IMR-90 (cell line): ENCODE measurements at regions not wholly inside any gene's neighbourhood (a gene's known extent, or its start where the extent isn't known, plus 50 kb on each side); places are given as distances from the start of the nearest gene placed in this dataset.

Experiments
- ATAC-seq: fragments of 200-7000 bp; cut with Tn5 transposase; 2 replicates; pipeline ENCODE4 v1.9.1; 2020; ENCODE audit warnings: low read depth, mild to moderate bottlenecking, moderate library complexity
- BruUV-seq: library from RNA; stranded (reverse); fragments of 400-500 nt; replicated peaks from 2 replicates; lab custom pipeline; 2021; lab: Mats Ljungman, UMichigan
- CTCF ChIA-PET: fragments of 300-600 bp; formaldehyde crosslinking; extraction: SDS; loops from one replicate; lab custom pipeline; 2021; ENCODE audit warnings: antibody characterized with exemption; lab: Yijun Ruan, JAX
- POLR2A ChIA-PET: fragments of 300-600 bp; sonication (Branson Sonifier 250); formaldehyde crosslinking; loops from one replicate; lab custom pipeline; 2022; ENCODE audit warnings: antibody characterized with exemption; ENCODE audit not compliant: unreplicated experiment; lab: Charles Lee
- DNase-seq: peaks from one replicate; pipeline ENCODE4 v3.0.0; 2013
- H2AFZ ChIP-seq: replicated peaks from 2 replicates; pipeline ENCODE3; 2013; ENCODE audit warnings: low read length, mild to moderate bottlenecking; ENCODE audit not compliant: poor library complexity
- H2AK5ac ChIP-seq: 2 replicates; pipeline ENCODE4 v1.6.1; 2013; ENCODE audit warnings: low read depth, low read length, inconsistent platforms
- H2AK9ac ChIP-seq: replicated peaks from 2 replicates; pipeline ENCODE3; 2013; ENCODE audit warnings: mild to moderate bottlenecking, low read depth, low read length, moderate library complexity; ENCODE audit not compliant: poor library complexity
- H2BK120ac ChIP-seq: 2 replicates; pipeline ENCODE4 v1.6.1; 2013; ENCODE audit warnings: low read depth, low read length, inconsistent platforms
- H2BK15ac ChIP-seq: 3 replicates; pipeline ENCODE4 v1.6.1; 2013; ENCODE audit warnings: low read depth, low read length, inconsistent platforms
- H2BK20ac ChIP-seq: 2 replicates; pipeline ENCODE4 v1.6.1; 2013; ENCODE audit warnings: low read depth, mild to moderate bottlenecking, inconsistent platforms, low read length, moderate library complexity
- H2BK5ac ChIP-seq: 2 replicates; pipeline ENCODE4 v1.6.1; 2013; ENCODE audit warnings: mild to moderate bottlenecking, low read depth, low read length, inconsistent platforms; ENCODE audit not compliant: poor library complexity, severe bottlenecking
- H3K14ac ChIP-seq: replicated peaks from 2 replicates; pipeline ENCODE4 v1.6.1; 2013; ENCODE audit warnings: low read depth, low read length, inconsistent platforms
- H3K18ac ChIP-seq: 2 replicates; pipeline ENCODE4 v1.6.1; 2013; ENCODE audit warnings: low read depth, low read length, control low read depth
- H3K23ac ChIP-seq: 2 replicates; pipeline ENCODE4 v1.6.1; 2013; ENCODE audit warnings: low read depth, low read length, inconsistent platforms
- H3K27ac ChIP-seq: 2 replicates; pipeline ENCODE4 v1.5.1; 2013; ENCODE audit warnings: mild to moderate bottlenecking, control low read depth, low read length; ENCODE audit not compliant: insufficient read depth
- H3K27me3 ChIP-seq: 2 replicates; pipeline ENCODE4 v1.6.1; 2013; ENCODE audit warnings: low read length; ENCODE audit not compliant: control insufficient read depth, insufficient read depth
- H3K36me3 ChIP-seq: 2 replicates; pipeline ENCODE4 v1.6.1; 2013; ENCODE audit warnings: low read length, mixed read lengths; ENCODE audit not compliant: control insufficient read depth, insufficient read depth
- H3K4ac ChIP-seq: 2 replicates; pipeline ENCODE4 v1.6.1; 2013; ENCODE audit warnings: low read depth, low read length, inconsistent platforms
- H3K4me1 ChIP-seq: 2 replicates; pipeline ENCODE4 v1.6.1; 2013; ENCODE audit warnings: low read length, mixed read lengths; ENCODE audit not compliant: control insufficient read depth, insufficient read depth
- H3K4me2 ChIP-seq: 2 replicates; pipeline ENCODE4 v1.6.1; 2013; ENCODE audit warnings: low read depth, mild to moderate bottlenecking, control low read depth, low read length, moderate library complexity
- H3K4me3 ChIP-seq: 2 replicates; pipeline ENCODE4 v1.5.1; 2013; ENCODE audit warnings: low read depth, mild to moderate bottlenecking, control low read depth, low read length, moderate library complexity; ENCODE audit not compliant: insufficient read depth
- H3K56ac ChIP-seq: 2 replicates; pipeline ENCODE4 v1.6.1; 2013; ENCODE audit warnings: low read length, inconsistent platforms; ENCODE audit not compliant: insufficient read depth; ENCODE audit errors: extremely low read depth
- H3K79me1 ChIP-seq, 2 experiments: 2 replicates each; pipeline ENCODE4 v1.6.1; 2013; ENCODE audit warnings: low read length in 2 of 2, inconsistent platforms in 1 of 2, low read depth in 1 of 2
- H3K9ac ChIP-seq: 2 replicates; pipeline ENCODE4 v1.6.1; 2013; ENCODE audit warnings: low read depth, low read length, control low read depth
- H3K9me1 ChIP-seq: 2 replicates; pipeline ENCODE4 v1.6.1; 2013; ENCODE audit warnings: low read length, inconsistent platforms; ENCODE audit not compliant: insufficient read depth
- H3K9me3 ChIP-seq: 2 replicates; pipeline ENCODE4 v1.6.1; 2013; ENCODE audit warnings: low read length; ENCODE audit not compliant: control insufficient read depth, insufficient read depth
- H4K20me1 ChIP-seq: 2 replicates; pipeline ENCODE4 v1.6.1; 2013; ENCODE audit warnings: low read length, inconsistent platforms; ENCODE audit not compliant: insufficient read depth
- H4K5ac ChIP-seq: 2 replicates; pipeline ENCODE4 v1.6.1; 2013; ENCODE audit warnings: mild to moderate bottlenecking, low read depth, low read length, control low read depth
- H4K8ac ChIP-seq, 2 experiments: 2 replicates each; pipeline ENCODE4 v1.6.1; 2013; ENCODE audit warnings: low read depth in 2 of 2, low read length in 2 of 2, control low read depth in 1 of 2, inconsistent platforms in 1 of 2
- H4K91ac ChIP-seq: 2 replicates; pipeline ENCODE4 v1.6.1; 2013; ENCODE audit warnings: low read depth, low read length, inconsistent platforms; ENCODE audit not compliant: insufficient read depth
- BHLHE40 ChIP-seq: fragments of 150-350 bp; IDR thresholded peaks from 2 replicates; pipeline ENCODE4 v1.6.1; 2016; ENCODE audit warnings: mild to moderate bottlenecking, low read depth, low read length
- CEBPB ChIP-seq: IDR thresholded peaks from 2 replicates; pipeline ENCODE4 v1.6.1; 2012; ENCODE audit warnings: low read depth, low read length, improper control_type of control experiment
- CHD1 ChIP-seq: IDR thresholded peaks from 2 replicates; pipeline ENCODE4 v1.6.1; 2012; ENCODE audit warnings: low read depth, low read length, improper control_type of control experiment
- CTCF ChIP-seq: conservative IDR thresholded peaks from 2 replicates; pipeline ENCODE4 v1.5.1; 2012; ENCODE audit warnings: mild to moderate bottlenecking, low read depth, low read length, improper control_type of control experiment
- ELK1 ChIP-seq: fragments of 150-350 bp; IDR thresholded peaks from 2 replicates; pipeline ENCODE4 v1.6.1; 2016; ENCODE audit warnings: low read depth, mild to moderate bottlenecking, low read length, moderate library complexity, borderline replicate concordance
- FOS ChIP-seq: fragments of 150-350 bp; IDR thresholded peaks from 2 replicates; pipeline ENCODE4 v1.6.1; 2016; ENCODE audit warnings: low read depth, low read length
- MAFK ChIP-seq: IDR thresholded peaks from 2 replicates; pipeline ENCODE4 v1.6.1; 2012; ENCODE audit warnings: low read depth, low read length, improper control_type of control experiment
- MAZ ChIP-seq: IDR thresholded peaks from 2 replicates; pipeline ENCODE4 v1.6.1; 2012; ENCODE audit warnings: low read depth, mild to moderate bottlenecking, low read length, improper control_type of control experiment, moderate library complexity, borderline replicate concordance
- MXI1 ChIP-seq: IDR thresholded peaks from 2 replicates; pipeline ENCODE4 v1.6.1; 2012; ENCODE audit warnings: low read depth, mild to moderate bottlenecking, low read length, moderate library complexity, borderline replicate concordance
- NFE2L2 ChIP-seq: fragments of 150-350 bp; IDR thresholded peaks from 2 replicates; pipeline ENCODE4 v1.6.1; 2016; ENCODE audit warnings: low read depth, mild to moderate bottlenecking, low read length
- POLR2A ChIP-seq: IDR thresholded peaks from 2 replicates; pipeline ENCODE4 v1.6.1; 2012; ENCODE audit warnings: mild to moderate bottlenecking, low read depth, low read length
- RAD21 ChIP-seq: IDR thresholded peaks from 2 replicates; pipeline ENCODE4 v1.6.1; 2012; ENCODE audit warnings: low read length, improper control_type of control experiment
- RCOR1 ChIP-seq: IDR thresholded peaks from 2 replicates; pipeline ENCODE4 v1.6.1; 2012; ENCODE audit warnings: mild to moderate bottlenecking, low read length, improper control_type of control experiment; ENCODE audit not compliant: insufficient replicate concordance
- RFX5 ChIP-seq: IDR thresholded peaks from 2 replicates; pipeline ENCODE4 v1.8.0; 2012; ENCODE audit warnings: low read depth, mild to moderate bottlenecking, low read length, moderate library complexity
- SMC3 ChIP-seq: fragments of 150-350 bp; IDR thresholded peaks from 2 replicates; pipeline ENCODE4 v1.6.1; 2016; ENCODE audit warnings: low read depth, mild to moderate bottlenecking, antibody characterized with exemption, low read length, moderate library complexity
- USF2 ChIP-seq: fragments of 150-350 bp; IDR thresholded peaks from 2 replicates; pipeline ENCODE4 v1.6.1; 2017; ENCODE audit warnings: mild to moderate bottlenecking, antibody characterized with exemption, low read length, low read depth
- WGBS, 2 experiments: methylation state at CpG; one replicate each; pipeline versions ENCODE4 v1.1.5 to v1.1.7; 2013; ENCODE audit warnings: missing lambda C conversion rate in 2 of 2; ENCODE audit not compliant: insufficient read length in 1 of 2; ENCODE audit errors: extremely low coverage in 2 of 2; 5-methylcytosine and 5-hydroxymethylcytosine counted together
- dilution Hi-C: fragments of 300-500 bp; cut with HindIII; formaldehyde crosslinking; loops from one replicate; pipeline ENCODE4 v1.14.3; 2018; ENCODE audit warnings: low sequenced_read_pairs; ENCODE audit not compliant: unreplicated experiment
- in situ Hi-C: fragments of 300-500 bp; cut with MboI; formaldehyde crosslinking; loops from 3 replicates; pipeline ENCODE4 v1.14.3; 2019; ENCODE audit warnings: low sequenced_read_pairs, inconsistent platforms, mixed read lengths
- intact Hi-C: fragments of 100-400 bp; cut with micrococcal nuclease; formaldehyde crosslinking; loops from 2 replicates; pipeline ENCODE4 v1.10.0; 2022

- no peak overlapping the region for H3K23ac ChIP-seq
- H3K14ac ChIP-seq: no peak overlapping the region
- no peak overlapping the region for H4K5ac ChIP-seq
- no CpG with 5 or more reads among the region's 6 CpGs for WGBS, 2 experiments
- DNase-seq (no peak), ATAC-seq (no peak)
- CTCF ChIA-PET: no interaction called here
- H2BK5ac ChIP-seq: no peak overlapping the region
- H2AK9ac ChIP-seq: no peak overlapping the region
- no peak overlapping the region for H4K8ac ChIP-seq
- POLR2A ChIA-PET: no interaction called here
- BruUV-seq: no TSS peak
- peaks cover 11% of the 10 kb centered on the region for H3K27me3 ChIP-seq
- H3K4ac ChIP-seq: no peak overlapping the region
- in situ Hi-C loops (no loop called here), intact Hi-C loops (no loop called here), dilution Hi-C loops (no loop called here)
- no peak overlapping the region for H3K4me2 ChIP-seq
- no peak overlapping the region for H2BK120ac ChIP-seq
- no peak overlapping the region for H2BK15ac ChIP-seq
- no peak overlapping the region for H3K9ac ChIP-seq
- H3K79me1 ChIP-seq: no peaks in the 10 kb centered on the region
- H4K91ac ChIP-seq: no peak overlapping the region
- H3K36me3 ChIP-seq: no peaks in the 10 kb centered on the region
- H3K9me1 ChIP-seq: no peaks in the 10 kb centered on the region
- no peak overlapping the region for H3K56ac ChIP-seq
- no peaks in the 10 kb centered on the region for H4K20me1 ChIP-seq
- no peaks in the 10 kb centered on the region for H3K9me3 ChIP-seq
- H2BK20ac ChIP-seq: no peak overlapping the region
- no peak overlapping the region for H3K18ac ChIP-seq
- no peak overlapping the region for H3K4me3 ChIP-seq
- no peak overlapping the region for H2AK5ac ChIP-seq
- TF ChIP-seq BHLHE40 (no peak), CTCF (no peak), CEBPB (no peak), RAD21 (no peak), ELK1 (no peak), USF2 (no peak), MAFK (no peak), SMC3 (no peak), RCOR1 (no peak), FOS (no peak), RFX5 (no peak), MXI1 (no peak), MAZ (no peak), NFE2L2 (no peak), POLR2A (no peak), CHD1 (no peak)
- H2AFZ ChIP-seq: no peak overlapping the region
- H3K4me1 ChIP-seq: no peaks in the 10 kb centered on the region
- no peak overlapping the region for H3K27ac ChIP-seq
Observed at GRCh38 chr6:137352859-137353258, 133.7 kb upstream of the IFNGR1 start.
